MM.1S (cell line): ENCODE measurements at regions not wholly inside any gene's neighbourhood (a gene's known extent, or its start where the extent isn't known, plus 50 kb on each side); places are given as distances from the start of the nearest gene placed in this dataset.
"Not testable (repeated sequence)": the region's sequence is repeated elsewhere in the genome, so short reads cannot be mapped to it uniquely, and the experiment has no call there.

ENCODE experiments used
- EZH2 ChIP-seq: fragments of 300-600 bp; sonication (generic); optimal IDR thresholded peaks from 2 replicates; pipeline ENCODE3; 2017; ENCODE audit warnings: low read depth, mild to moderate bottlenecking, antibody characterized with exemption, low read length, mixed read lengths
- EZH2phosphoT487 ChIP-seq: fragments of 300-600 bp; sonication (generic); IDR thresholded peaks from 2 replicates; pipeline ENCODE4 v1.6.1; 2018; ENCODE audit warnings: antibody characterized with exemption, low read length
- TF ChIP-seq, protein P1 (sequence below): fragments of 300-600 bp; sonication (generic); IDR thresholded peaks from 2 replicates; pipeline ENCODE4 v1.5.1; 2016; ENCODE audit warnings: antibody characterized with exemption, low read length, mixed read lengths

DNA sequence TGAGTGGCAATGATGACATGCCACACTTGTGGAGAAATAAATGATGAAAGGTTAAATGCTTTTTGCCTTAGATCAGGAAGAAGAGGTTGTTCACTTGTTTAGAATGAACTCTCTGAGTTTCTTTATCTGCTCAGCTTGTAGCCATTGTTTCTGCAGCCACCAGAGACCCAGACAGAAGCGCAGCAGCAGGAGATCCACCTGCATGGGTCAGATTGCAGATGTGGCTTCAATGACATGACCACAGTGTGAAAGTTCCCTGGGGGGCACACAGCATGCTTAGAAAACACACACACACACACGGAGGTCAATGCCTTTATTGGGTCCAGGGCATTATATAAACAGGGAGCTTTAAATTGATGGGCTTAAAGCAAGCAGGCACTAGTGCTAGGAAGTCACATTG, 129.0 kb upstream of the ZNF658 start:
- TF ChIP-seq, protein P1, sequence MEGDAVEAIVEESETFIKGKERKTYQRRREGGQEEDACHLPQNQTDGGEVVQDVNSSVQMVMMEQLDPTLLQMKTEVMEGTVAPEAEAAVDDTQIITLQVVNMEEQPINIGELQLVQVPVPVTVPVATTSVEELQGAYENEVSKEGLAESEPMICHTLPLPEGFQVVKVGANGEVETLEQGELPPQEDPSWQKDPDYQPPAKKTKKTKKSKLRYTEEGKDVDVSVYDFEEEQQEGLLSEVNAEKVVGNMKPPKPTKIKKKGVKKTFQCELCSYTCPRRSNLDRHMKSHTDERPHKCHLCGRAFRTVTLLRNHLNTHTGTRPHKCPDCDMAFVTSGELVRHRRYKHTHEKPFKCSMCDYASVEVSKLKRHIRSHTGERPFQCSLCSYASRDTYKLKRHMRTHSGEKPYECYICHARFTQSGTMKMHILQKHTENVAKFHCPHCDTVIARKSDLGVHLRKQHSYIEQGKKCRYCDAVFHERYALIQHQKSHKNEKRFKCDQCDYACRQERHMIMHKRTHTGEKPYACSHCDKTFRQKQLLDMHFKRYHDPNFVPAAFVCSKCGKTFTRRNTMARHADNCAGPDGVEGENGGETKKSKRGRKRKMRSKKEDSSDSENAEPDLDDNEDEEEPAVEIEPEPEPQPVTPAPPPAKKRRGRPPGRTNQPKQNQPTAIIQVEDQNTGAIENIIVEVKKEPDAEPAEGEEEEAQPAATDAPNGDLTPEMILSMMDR, result not testable (repeated sequence)
- not testable (repeated sequence) for TF ChIP-seq EZH2, EZH2phosphoT487
